GM23338 (cell line): ENCODE measurements at regions not wholly inside any gene's neighbourhood (a gene's known extent, or its start where the extent isn't known, plus 50 kb on each side); places are given as distances from the start of the nearest gene placed in this dataset.

Experiments used
- CREB1 ChIP-seq: fragments of 250-450 bp; sonication (Bioruptor Pico); IDR thresholded peaks from 2 replicates; pipeline ENCODE4 v1.5.0; 2020; ENCODE audit warnings: low read depth, mild to moderate bottlenecking, moderate library complexity
- EZH2 ChIP-seq: fragments of 200-600 bp; sonication (generic); IDR thresholded peaks from one replicate; pipeline ENCODE4 v1.8.0; 2017; ENCODE audit warnings: antibody characterized with exemption, mild to moderate bottlenecking, low read depth; ENCODE audit not compliant: unreplicated experiment
- EZH2phosphoT487 ChIP-seq: fragments of 200-600 bp; sonication (generic); IDR thresholded peaks from one replicate; pipeline ENCODE4 v1.8.1; 2018; ENCODE audit warnings: antibody characterized with exemption; ENCODE audit not compliant: unreplicated experiment
- JUNB ChIP-seq: IDR thresholded peaks from one replicate; pipeline ENCODE4 v1.6.1; 2016; ENCODE audit warnings: antibody characterized with exemption; ENCODE audit not compliant: unreplicated experiment
- NANOG ChIP-seq: IDR thresholded peaks from 2 replicates; pipeline ENCODE4 v1.6.1; 2016; ENCODE audit warnings: antibody characterized with exemption, borderline replicate concordance
- POLR2AphosphoS5 ChIP-seq: IDR thresholded peaks from 2 replicates; pipeline ENCODE4 v1.6.1; 2016; ENCODE audit warnings: antibody characterized with exemption, low read depth
- ZNF114 ChIP-seq: fragments of 250-450 bp; sonication (Bioruptor Pico); IDR thresholded peaks from 2 replicates; pipeline ENCODE4 v1.5.0; 2020; ENCODE audit warnings: mild to moderate bottlenecking, moderate library complexity
- ZNF331 ChIP-seq: fragments of 250-450 bp; sonication (Bioruptor Pico); IDR thresholded peaks from 2 replicates; pipeline ENCODE4 v1.5.0; 2020; ENCODE audit warnings: low read depth, mild to moderate bottlenecking, moderate library complexity
- TF ChIP-seq, protein P1 (sequence below): IDR thresholded peaks from one replicate; pipeline ENCODE4 v1.6.1; 2018; ENCODE audit warnings: antibody characterized with exemption; ENCODE audit not compliant: unreplicated experiment
- TF ChIP-seq, protein P2 (sequence below), 2 experiments: fragments of 200-600 bp in 1 of 2; sonication (generic) in 1 of 2; conservative IDR thresholded peaks; 2 replicates each; pipeline versions ENCODE4 v1.5.1 to v1.6.1; 2016 to 2017; ENCODE audit warnings: antibody characterized with exemption in 2 of 2, low read depth in 2 of 2, mild to moderate bottlenecking in 2 of 2, moderate library complexity in 1 of 2
- TF ChIP-seq, protein P3 (sequence below): IDR thresholded peaks from 2 replicates; pipeline ENCODE4 v1.6.1; 2016; ENCODE audit warnings: antibody characterized with exemption
- TF ChIP-seq, protein P4 (sequence below): fragments of 250-450 bp; sonication (Bioruptor Pico); IDR thresholded peaks from 2 replicates; pipeline ENCODE4 v1.5.0; 2020; ENCODE audit warnings: mild to moderate bottlenecking, moderate library complexity

DNA sequence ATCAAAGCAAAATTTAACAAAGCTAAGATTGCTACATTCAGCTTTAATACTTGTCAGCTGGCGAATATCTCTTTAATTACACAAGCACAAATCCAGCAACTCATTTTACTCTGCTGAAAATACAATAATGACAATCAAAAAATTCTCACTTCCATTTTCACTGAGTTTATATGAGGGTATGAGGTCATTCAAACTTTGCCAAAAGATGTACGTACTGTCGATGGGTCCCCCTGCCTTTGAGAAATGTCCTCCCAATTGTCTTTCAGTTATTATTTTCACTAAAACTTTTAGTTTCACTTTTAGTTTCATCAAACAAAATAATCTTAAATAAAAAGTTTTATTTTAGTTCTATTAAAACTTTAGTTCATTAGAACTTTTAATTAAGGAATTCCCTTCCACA is 159.5 kb upstream of the WDR11 start:
- TF ChIP-seq, protein P1, sequence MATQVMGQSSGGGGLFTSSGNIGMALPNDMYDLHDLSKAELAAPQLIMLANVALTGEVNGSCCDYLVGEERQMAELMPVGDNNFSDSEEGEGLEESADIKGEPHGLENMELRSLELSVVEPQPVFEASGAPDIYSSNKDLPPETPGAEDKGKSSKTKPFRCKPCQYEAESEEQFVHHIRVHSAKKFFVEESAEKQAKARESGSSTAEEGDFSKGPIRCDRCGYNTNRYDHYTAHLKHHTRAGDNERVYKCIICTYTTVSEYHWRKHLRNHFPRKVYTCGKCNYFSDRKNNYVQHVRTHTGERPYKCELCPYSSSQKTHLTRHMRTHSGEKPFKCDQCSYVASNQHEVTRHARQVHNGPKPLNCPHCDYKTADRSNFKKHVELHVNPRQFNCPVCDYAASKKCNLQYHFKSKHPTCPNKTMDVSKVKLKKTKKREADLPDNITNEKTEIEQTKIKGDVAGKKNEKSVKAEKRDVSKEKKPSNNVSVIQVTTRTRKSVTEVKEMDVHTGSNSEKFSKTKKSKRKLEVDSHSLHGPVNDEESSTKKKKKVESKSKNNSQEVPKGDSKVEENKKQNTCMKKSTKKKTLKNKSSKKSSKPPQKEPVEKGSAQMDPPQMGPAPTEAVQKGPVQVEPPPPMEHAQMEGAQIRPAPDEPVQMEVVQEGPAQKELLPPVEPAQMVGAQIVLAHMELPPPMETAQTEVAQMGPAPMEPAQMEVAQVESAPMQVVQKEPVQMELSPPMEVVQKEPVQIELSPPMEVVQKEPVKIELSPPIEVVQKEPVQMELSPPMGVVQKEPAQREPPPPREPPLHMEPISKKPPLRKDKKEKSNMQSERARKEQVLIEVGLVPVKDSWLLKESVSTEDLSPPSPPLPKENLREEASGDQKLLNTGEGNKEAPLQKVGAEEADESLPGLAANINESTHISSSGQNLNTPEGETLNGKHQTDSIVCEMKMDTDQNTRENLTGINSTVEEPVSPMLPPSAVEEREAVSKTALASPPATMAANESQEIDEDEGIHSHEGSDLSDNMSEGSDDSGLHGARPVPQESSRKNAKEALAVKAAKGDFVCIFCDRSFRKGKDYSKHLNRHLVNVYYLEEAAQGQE: no peak
- TF ChIP-seq, protein P2, sequence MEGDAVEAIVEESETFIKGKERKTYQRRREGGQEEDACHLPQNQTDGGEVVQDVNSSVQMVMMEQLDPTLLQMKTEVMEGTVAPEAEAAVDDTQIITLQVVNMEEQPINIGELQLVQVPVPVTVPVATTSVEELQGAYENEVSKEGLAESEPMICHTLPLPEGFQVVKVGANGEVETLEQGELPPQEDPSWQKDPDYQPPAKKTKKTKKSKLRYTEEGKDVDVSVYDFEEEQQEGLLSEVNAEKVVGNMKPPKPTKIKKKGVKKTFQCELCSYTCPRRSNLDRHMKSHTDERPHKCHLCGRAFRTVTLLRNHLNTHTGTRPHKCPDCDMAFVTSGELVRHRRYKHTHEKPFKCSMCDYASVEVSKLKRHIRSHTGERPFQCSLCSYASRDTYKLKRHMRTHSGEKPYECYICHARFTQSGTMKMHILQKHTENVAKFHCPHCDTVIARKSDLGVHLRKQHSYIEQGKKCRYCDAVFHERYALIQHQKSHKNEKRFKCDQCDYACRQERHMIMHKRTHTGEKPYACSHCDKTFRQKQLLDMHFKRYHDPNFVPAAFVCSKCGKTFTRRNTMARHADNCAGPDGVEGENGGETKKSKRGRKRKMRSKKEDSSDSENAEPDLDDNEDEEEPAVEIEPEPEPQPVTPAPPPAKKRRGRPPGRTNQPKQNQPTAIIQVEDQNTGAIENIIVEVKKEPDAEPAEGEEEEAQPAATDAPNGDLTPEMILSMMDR (conservative IDR thresholded peaks at IDR 0.05; ENCODE audit: low read depth in 2 of 2): no peak
- TF ChIP-seq EZH2: no peak
- no peak for TF ChIP-seq ZNF331 (CRISPR knock-in tag)
- TF ChIP-seq POLR2AphosphoS5: no peak
- no peak for TF ChIP-seq JUNB
- no peak for TF ChIP-seq ZNF114
- no peak for TF ChIP-seq EZH2phosphoT487
- TF ChIP-seq NANOG: no peak
- TF ChIP-seq, protein P3, sequence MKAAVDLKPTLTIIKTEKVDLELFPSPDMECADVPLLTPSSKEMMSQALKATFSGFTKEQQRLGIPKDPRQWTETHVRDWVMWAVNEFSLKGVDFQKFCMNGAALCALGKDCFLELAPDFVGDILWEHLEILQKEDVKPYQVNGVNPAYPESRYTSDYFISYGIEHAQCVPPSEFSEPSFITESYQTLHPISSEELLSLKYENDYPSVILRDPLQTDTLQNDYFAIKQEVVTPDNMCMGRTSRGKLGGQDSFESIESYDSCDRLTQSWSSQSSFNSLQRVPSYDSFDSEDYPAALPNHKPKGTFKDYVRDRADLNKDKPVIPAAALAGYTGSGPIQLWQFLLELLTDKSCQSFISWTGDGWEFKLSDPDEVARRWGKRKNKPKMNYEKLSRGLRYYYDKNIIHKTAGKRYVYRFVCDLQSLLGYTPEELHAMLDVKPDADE: no peak
- TF ChIP-seq CREB1 (CRISPR knock-in tag): no peak
- TF ChIP-seq, protein P4, sequence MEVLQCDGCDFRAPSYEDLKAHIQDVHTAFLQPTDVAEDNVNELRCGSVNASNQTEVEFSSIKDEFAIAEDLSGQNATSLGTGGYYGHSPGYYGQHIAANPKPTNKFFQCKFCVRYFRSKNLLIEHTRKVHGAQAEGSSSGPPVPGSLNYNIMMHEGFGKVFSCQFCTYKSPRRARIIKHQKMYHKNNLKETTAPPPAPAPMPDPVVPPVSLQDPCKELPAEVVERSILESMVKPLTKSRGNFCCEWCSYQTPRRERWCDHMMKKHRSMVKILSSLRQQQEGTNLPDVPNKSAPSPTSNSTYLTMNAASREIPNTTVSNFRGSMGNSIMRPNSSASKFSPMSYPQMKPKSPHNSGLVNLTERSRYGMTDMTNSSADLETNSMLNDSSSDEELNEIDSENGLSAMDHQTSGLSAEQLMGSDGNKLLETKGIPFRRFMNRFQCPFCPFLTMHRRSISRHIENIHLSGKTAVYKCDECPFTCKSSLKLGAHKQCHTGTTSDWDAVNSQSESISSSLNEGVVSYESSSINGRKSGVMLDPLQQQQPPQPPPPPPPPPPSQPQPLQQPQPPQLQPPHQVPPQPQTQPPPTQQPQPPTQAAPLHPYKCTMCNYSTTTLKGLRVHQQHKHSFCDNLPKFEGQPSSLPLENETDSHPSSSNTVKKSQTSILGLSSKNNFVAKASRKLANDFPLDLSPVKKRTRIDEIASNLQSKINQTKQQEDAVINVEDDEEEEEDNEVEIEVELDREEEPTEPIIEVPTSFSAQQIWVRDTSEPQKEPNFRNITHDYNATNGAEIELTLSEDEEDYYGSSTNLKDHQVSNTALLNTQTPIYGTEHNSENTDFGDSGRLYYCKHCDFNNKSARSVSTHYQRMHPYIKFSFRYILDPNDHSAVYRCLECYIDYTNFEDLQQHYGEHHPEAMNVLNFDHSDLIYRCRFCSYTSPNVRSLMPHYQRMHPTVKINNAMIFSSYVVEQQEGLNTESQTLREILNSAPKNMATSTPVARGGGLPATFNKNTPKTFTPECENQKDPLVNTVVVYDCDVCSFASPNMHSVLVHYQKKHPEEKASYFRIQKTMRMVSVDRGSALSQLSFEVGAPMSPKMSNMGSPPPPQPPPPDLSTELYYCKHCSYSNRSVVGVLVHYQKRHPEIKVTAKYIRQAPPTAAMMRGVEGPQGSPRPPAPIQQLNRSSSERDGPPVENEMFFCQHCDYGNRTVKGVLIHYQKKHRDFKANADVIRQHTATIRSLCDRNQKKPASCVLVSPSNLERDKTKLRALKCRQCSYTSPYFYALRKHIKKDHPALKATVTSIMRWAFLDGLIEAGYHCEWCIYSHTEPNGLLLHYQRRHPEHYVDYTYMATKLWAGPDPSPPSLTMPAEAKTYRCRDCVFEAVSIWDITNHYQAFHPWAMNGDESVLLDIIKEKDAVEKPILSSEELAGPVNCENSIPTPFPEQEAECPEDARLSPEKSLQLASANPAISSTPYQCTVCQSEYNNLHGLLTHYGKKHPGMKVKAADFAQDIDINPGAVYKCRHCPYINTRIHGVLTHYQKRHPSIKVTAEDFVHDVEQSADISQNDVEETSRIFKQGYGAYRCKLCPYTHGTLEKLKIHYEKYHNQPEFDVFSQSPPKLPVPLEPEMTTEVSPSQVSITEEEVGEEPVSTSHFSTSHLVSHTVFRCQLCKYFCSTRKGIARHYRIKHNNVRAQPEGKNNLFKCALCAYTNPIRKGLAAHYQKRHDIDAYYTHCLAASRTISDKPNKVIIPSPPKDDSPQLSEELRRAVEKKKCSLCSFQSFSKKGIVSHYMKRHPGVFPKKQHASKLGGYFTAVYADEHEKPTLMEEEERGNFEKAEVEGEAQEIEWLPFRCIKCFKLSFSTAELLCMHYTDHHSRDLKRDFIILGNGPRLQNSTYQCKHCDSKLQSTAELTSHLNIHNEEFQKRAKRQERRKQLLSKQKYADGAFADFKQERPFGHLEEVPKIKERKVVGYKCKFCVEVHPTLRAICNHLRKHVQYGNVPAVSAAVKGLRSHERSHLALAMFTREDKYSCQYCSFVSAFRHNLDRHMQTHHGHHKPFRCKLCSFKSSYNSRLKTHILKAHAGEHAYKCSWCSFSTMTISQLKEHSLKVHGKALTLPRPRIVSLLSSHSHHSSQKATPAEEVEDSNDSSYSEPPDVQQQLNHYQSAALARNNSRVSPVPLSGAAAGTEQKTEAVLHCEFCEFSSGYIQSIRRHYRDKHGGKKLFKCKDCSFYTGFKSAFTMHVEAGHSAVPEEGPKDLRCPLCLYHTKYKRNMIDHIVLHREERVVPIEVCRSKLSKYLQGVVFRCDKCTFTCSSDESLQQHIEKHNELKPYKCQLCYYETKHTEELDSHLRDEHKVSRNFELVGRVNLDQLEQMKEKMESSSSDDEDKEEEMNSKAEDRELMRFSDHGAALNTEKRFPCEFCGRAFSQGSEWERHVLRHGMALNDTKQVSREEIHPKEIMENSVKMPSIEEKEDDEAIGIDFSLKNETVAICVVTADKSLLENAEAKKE (CRISPR knock-in tag): no peak
